H9 (cell line): ENCODE measurements at regions not wholly inside any gene's neighbourhood (a gene's known extent, or its start where the extent isn't known, plus 50 kb on each side); places are given as distances from the start of the nearest gene placed in this dataset.

Source experiments
- DNase-seq: peaks from one replicate; pipeline ENCODE4 v3.0.0-alpha.2; 2017
- H2AFZ ChIP-seq: one replicate; pipeline ENCODE4 v1.6.1; 2013; ENCODE audit warnings: mild to moderate bottlenecking, low read length, control low read depth, moderate library complexity
- H2AK5ac ChIP-seq: 2 replicates; pipeline ENCODE4 v1.6.1; 2013; ENCODE audit warnings: low read length, control low read depth, mixed read lengths; ENCODE audit not compliant: insufficient read length
- H2BK120ac ChIP-seq: one replicate; pipeline ENCODE4 v1.6.1; 2013; ENCODE audit warnings: low read depth, mild to moderate bottlenecking, low read length, control low read depth, inconsistent platforms; ENCODE audit not compliant: poor library complexity, severe bottlenecking
- H2BK12ac ChIP-seq: 2 replicates; pipeline ENCODE4 v1.6.1; 2013; ENCODE audit warnings: low read length, control low read depth, mixed read lengths, low read depth; ENCODE audit not compliant: insufficient read length
- H2BK15ac ChIP-seq: 2 replicates; pipeline ENCODE4 v1.6.1; 2013; ENCODE audit warnings: low read depth, low read length, control low read depth
- H2BK20ac ChIP-seq: one replicate; pipeline ENCODE4 v1.6.1; 2013; ENCODE audit warnings: low read depth, mild to moderate bottlenecking, low read length, control low read depth, inconsistent platforms; ENCODE audit not compliant: poor library complexity, severe bottlenecking
- H2BK5ac ChIP-seq: 2 replicates; pipeline ENCODE4 v1.6.1; 2013; ENCODE audit warnings: low read length, control low read depth, mixed read lengths; ENCODE audit not compliant: insufficient read length
- H3K14ac ChIP-seq: 2 replicates; pipeline ENCODE4 v1.6.1; 2013; ENCODE audit warnings: low read length, control low read depth; ENCODE audit not compliant: insufficient read depth
- H3K18ac ChIP-seq: 2 replicates; pipeline ENCODE4 v1.6.1; 2013; ENCODE audit warnings: low read depth, mild to moderate bottlenecking, mixed read lengths, low read length, control low read depth; ENCODE audit not compliant: insufficient read length
- H3K23ac ChIP-seq: 2 replicates; pipeline ENCODE4 v1.6.1; 2013; ENCODE audit warnings: low read length, control low read depth, mixed read lengths, low read depth; ENCODE audit not compliant: insufficient read length
- H3K23me2 ChIP-seq: 2 replicates; pipeline ENCODE4 v1.6.1; 2013; ENCODE audit warnings: low read depth, mild to moderate bottlenecking, mixed read lengths, low read length, control low read depth; ENCODE audit not compliant: insufficient read length, poor library complexity, severe bottlenecking
- H3K27ac ChIP-seq: 2 replicates; pipeline ENCODE4 v1.5.1; 2013; ENCODE audit warnings: low read length, control low read depth, mixed read lengths, low read depth; ENCODE audit not compliant: insufficient read length
- H3K27me3 ChIP-seq: 2 replicates; pipeline ENCODE4 v1.6.1; 2013; ENCODE audit warnings: low read length, control low read depth, inconsistent platforms; ENCODE audit not compliant: insufficient read depth
- H3K4ac ChIP-seq: 2 replicates; pipeline ENCODE4 v1.6.1; 2013; ENCODE audit warnings: low read depth, mild to moderate bottlenecking, control low read depth, inconsistent platforms, low read length, moderate library complexity
- H3K4me1 ChIP-seq: 2 replicates; pipeline ENCODE4 v1.6.1; 2013; ENCODE audit warnings: low read length, control low read depth, inconsistent platforms; ENCODE audit not compliant: insufficient read depth
- H3K4me2 ChIP-seq: 2 replicates; pipeline ENCODE4 v1.6.1; 2013; ENCODE audit warnings: low read length, control low read depth, mixed read lengths; ENCODE audit not compliant: insufficient read length, insufficient read depth
- H3K56ac ChIP-seq: 2 replicates; pipeline ENCODE4 v1.6.1; 2013; ENCODE audit warnings: low read depth, mild to moderate bottlenecking, mixed read lengths, low read length, control low read depth; ENCODE audit not compliant: insufficient read length
- H3K79me1 ChIP-seq: 2 replicates; pipeline ENCODE4 v1.6.1; 2013; ENCODE audit warnings: low read depth, mild to moderate bottlenecking, moderate library complexity, low read length, control low read depth, inconsistent platforms; ENCODE audit not compliant: insufficient read depth, poor library complexity, severe bottlenecking
- H3K79me2 ChIP-seq: 2 replicates; pipeline ENCODE4 v1.6.1; 2013; ENCODE audit warnings: low read length, control low read depth, inconsistent platforms; ENCODE audit not compliant: insufficient read depth
- H3K9ac ChIP-seq: 2 replicates; pipeline ENCODE4 v1.6.1; 2013; ENCODE audit warnings: low read length, control low read depth, mixed read lengths; ENCODE audit not compliant: insufficient read length; ENCODE audit errors: extremely low read depth
- H3K9me3 ChIP-seq: one replicate; pipeline ENCODE4 v1.6.1; 2013; ENCODE audit warnings: low read depth, low read length, inconsistent platforms; ENCODE audit not compliant: control insufficient read depth
- H3T11ph ChIP-seq: one replicate; pipeline ENCODE4 v1.6.1; 2013; ENCODE audit warnings: mild to moderate bottlenecking, low read length, control low read depth, inconsistent platforms
- H4K20me1 ChIP-seq: one replicate; pipeline ENCODE4 v1.6.1; 2013; ENCODE audit not compliant: control insufficient read depth, insufficient read length, insufficient read depth
- H4K5ac ChIP-seq: 2 replicates; pipeline ENCODE4 v1.6.1; 2013; ENCODE audit warnings: low read depth, mild to moderate bottlenecking, mixed read lengths, low read length, control low read depth; ENCODE audit not compliant: insufficient read length
- H4K8ac ChIP-seq: replicated peaks from 2 replicates; pipeline ENCODE4 v1.6.1; 2013; ENCODE audit warnings: low read length, control low read depth, mixed read lengths, low read depth; ENCODE audit not compliant: insufficient read length
- H4K91ac ChIP-seq: 2 replicates; pipeline ENCODE4 v1.6.1; 2013; ENCODE audit warnings: low read depth, mild to moderate bottlenecking, moderate library complexity, mixed read lengths, low read length, control low read depth; ENCODE audit not compliant: insufficient read length
- H3K27ac Mint-ChIP-seq, 3 experiments: 2 replicates in 2 of 3; 3 replicates in 1 of 3; pipeline ENCODE4 v1.8.0; 2020 to 2021; ENCODE audit warnings: mixed read lengths in 3 of 3, mild to moderate bottlenecking in 1 of 3, moderate library complexity in 1 of 3
- H3K27me3 Mint-ChIP-seq: 2 replicates; pipeline ENCODE4 v1.8.0; 2021; ENCODE audit warnings: low read depth, mild to moderate bottlenecking, moderate library complexity, mixed read lengths
- H3K36me3 Mint-ChIP-seq, 3 experiments: 2 replicates in 2 of 3; 3 replicates in 1 of 3; pipeline ENCODE4 v1.8.0; 2020 to 2021; ENCODE audit warnings: low read depth in 3 of 3, mixed read lengths in 3 of 3; ENCODE audit not compliant: insufficient read depth in 1 of 3
- H3K4me1 Mint-ChIP-seq, 2 experiments: 2 replicates each; pipeline ENCODE4 v1.8.0; 2020; ENCODE audit warnings: mixed read lengths in 2 of 2
- H3K4me3 Mint-ChIP-seq, 2 experiments: 2 replicates in 1 of 2; 3 replicates in 1 of 2; pipeline ENCODE4 v1.8.0; 2020 to 2021; ENCODE audit warnings: mild to moderate bottlenecking in 2 of 2, mixed read lengths in 2 of 2, moderate library complexity in 1 of 2
- H3K9me3 Mint-ChIP-seq, 2 experiments: 2 replicates in 1 of 2; 3 replicates in 1 of 2; pipeline ENCODE4 v1.8.0; 2020; ENCODE audit warnings: mild to moderate bottlenecking in 2 of 2, mixed read lengths in 2 of 2, moderate library complexity in 1 of 2
- CTCF ChIP-seq: fragments of 200-600 bp; sonication (generic); conservative IDR thresholded peaks from 3 replicates; pipeline ENCODE4 v1.8.0; 2021; ENCODE audit warnings: antibody characterized with exemption, mild to moderate bottlenecking
- WGBS: extraction: QIAGEN DNeasy Blood & Tissue Kit; methylation state at CpG from one replicate; pipeline ENCODE4 v1.1.7; 2013; ENCODE audit warnings: missing lambda C conversion rate, low lambda C conversion rate, mixed read lengths; ENCODE audit not compliant: insufficient read length; ENCODE audit errors: extremely low coverage; 5-methylcytosine and 5-hydroxymethylcytosine counted together

GRCh38 chr1:216814576-216815259 is 91.5 kb upstream of the ESRRG start:
- no peak overlapping the region for H2BK120ac ChIP-seq
- Mint-ChIP-seq H3K27ac (no peak overlapping the region), H3K9me3 (no peaks in the 10 kb centered on the region), H3K36me3 (no peaks in the 10 kb centered on the region), H3K27me3 (no peaks in the 10 kb centered on the region), H3K4me1 (peaks cover 25 to 37% of the 10 kb centered on the region in 2 experiments), H3K4me3 (no peak overlapping the region)
- H3K9ac ChIP-seq, result no peak overlapping the region
- no peak overlapping the region for H3K23ac ChIP-seq
- no peak overlapping the region for H3K56ac ChIP-seq
- WGBS, result no CpG with 5 or more reads among the region's 6 CpGs
- H3K9me3 ChIP-seq, result no peaks in the 10 kb centered on the region
- no peak overlapping the region for H2BK12ac ChIP-seq
- no peaks in the 10 kb centered on the region for H3K23me2 ChIP-seq
- H4K91ac ChIP-seq, result no peak overlapping the region
- no peaks in the 10 kb centered on the region for H3K27me3 ChIP-seq
- no peak overlapping the region for H2AK5ac ChIP-seq
- H4K8ac ChIP-seq, result no peak overlapping the region
- no peak for DNase-seq
- peaks cover 4% of the 10 kb centered on the region; the same call in 1 of the 2 replicates for H3K4me1 ChIP-seq
- no peak overlapping the region for H3K4ac ChIP-seq
- no peak overlapping the region for H3T11ph ChIP-seq
- H2BK20ac ChIP-seq, result no peak overlapping the region
- no peak overlapping the region for H2BK15ac ChIP-seq
- H2BK5ac ChIP-seq, result no peak overlapping the region
- no peak overlapping the region for H3K18ac ChIP-seq
- H4K20me1 ChIP-seq, result no peaks in the 10 kb centered on the region
- no peak for TF ChIP-seq CTCF
- H3K79me2 ChIP-seq, result no peaks in the 10 kb centered on the region
- H2AFZ ChIP-seq, result no peak overlapping the region
- H3K14ac ChIP-seq, result no peak overlapping the region
- H3K27ac ChIP-seq, result no peak overlapping the region
- no peak overlapping the region for H4K5ac ChIP-seq
- H3K4me2 ChIP-seq, result no peak overlapping the region
- no peaks in the 10 kb centered on the region for H3K79me1 ChIP-seq
